NCI-H2029 (cell line): ENCODE measurements at regions not wholly inside any gene's neighbourhood (a gene's known extent, or its start where the extent isn't known, plus 50 kb on each side); places are given as distances from the start of the nearest gene placed in this dataset.
"Not testable (repeated sequence)": the region's sequence is repeated elsewhere in the genome, so short reads cannot be mapped to it uniquely, and the experiment has no call there.

Source experiments
- DNase-seq: peaks from one replicate; lab custom pipeline; 2025; lab: John Stamatoyannopoulos, UW

DNA sequence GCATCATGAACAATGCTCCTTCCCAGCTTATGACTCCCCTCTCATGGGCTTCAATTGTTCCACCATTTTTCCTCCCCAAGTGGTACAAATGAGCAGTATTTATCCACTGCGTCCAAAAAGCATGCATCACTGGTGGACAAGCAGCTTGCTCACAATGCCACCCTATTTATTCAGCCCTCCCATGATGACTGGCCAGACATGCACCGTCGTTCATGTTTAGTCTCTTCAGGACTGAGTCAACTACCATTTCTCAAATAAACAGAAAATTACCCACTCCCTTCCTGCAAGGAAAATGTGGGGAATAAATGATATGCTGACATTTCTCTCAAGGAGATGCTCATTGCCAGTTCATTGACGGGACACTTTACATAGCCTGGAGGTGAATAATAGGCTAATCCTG lies 300.4 kb downstream of the C6orf118 start:
- DNase-seq = no peak

- no peak for DNase-seq
Observed at GRCh38 chr6:165002866-165003265, 306.5 kb downstream of the C6orf118 start.

- DNase-seq = no peak
Observed at GRCh38 chr6:165002358-165002757, 307.0 kb downstream of the C6orf118 start.

- no peak for DNase-seq
Observed at GRCh38 chr6:165001502-165002157, 307.8 kb downstream of the C6orf118 start.

DNA sequence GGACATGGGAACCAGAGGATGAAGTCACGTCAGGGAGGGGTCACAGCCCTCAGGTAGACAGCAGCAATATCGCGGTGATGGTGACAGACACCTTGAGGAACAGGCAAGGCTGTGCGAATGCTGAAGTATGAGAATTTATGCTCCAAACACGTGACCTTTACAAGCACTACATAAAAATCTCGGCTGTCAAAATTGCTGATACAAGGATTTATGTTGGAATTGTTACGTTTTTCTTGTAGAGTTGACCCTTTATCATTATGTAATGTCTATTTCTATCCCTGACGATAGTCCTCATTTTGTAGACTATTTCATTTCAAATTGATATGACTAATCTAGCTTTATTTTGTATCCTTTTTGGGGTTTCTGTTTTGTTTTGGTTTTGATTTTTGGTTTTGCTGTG lies 311.1 kb downstream of the C6orf118 start:
- DNase-seq = no peak

GRCh38 chr6:164996838-164997237 lies 312.6 kb downstream of the C6orf118 start:
- DNase-seq = no peak

DNA sequence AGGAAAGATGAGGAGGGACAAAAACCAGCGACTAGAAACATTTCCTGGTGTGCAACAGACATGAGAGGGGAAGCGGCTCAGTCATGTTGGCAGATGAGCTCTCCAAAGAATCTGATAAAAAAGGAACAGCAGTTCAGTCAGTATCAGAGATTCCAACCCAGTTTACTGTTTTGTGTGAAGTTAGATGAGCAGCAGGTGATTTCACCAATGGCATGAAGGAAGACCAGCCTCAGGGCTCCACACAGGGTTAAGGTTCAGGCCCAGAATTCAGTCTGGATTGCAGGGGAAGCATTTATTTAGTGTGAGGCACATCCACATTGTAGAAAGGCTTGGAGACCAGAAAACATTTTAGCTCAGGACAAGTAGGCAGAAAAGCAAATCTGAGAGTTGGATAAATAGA lies 317.8 kb downstream of the C6orf118 start:
- DNase-seq = no peak

DNA sequence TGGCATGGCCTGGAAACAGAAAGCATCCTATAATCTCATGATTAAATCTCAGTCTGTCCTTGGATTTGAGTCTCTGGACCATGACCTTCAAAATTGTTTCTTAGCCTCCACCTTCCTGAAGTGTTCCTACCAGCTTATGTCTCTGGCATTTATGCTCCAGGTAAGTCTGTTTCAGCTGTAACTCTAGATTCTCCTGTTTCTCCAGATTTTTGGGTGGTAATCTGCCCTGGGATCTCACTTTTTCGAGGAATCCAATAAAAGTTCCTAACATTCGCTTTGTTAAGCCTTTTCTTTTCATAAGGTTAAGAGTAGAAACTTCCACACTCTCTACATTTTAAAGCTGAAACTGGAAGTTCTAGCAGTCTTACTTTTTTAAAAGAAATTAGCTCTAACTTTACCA lies 318.5 kb downstream of the C6orf118 start:
- DNase-seq = no peak

GRCh38 chr6:164982389-164982788 lies 327.0 kb downstream of the C6orf118 start:
- no peak for DNase-seq

- DNase-seq = no peak
Observed at GRCh38 chr6:164967102-164967501, 342.3 kb downstream of the C6orf118 start.

DNA sequence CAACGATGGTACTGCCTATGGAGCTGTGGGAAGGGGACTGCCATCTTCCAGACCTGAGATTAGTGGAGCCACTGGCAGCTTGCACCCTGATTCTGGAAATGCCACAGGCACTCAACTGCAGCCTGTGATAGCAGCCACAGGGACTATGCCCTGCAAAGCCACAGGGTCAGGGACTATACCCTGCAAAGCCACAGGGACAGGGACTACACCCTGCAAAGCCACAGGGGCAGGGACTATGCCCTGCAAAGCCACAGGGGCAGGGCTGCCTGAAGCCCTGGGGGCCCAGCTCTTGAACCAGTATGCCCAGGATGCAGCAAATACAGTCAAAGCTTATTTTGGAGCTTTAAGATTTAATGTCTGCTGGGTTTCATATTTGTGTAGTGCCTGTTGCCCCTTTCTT lies 346.6 kb downstream of the C6orf118 start:
- DNase-seq = no peak

- DNase-seq = no peak
Observed at GRCh38 chr6:164947164-164947563, 362.2 kb downstream of the C6orf118 start.

DNA sequence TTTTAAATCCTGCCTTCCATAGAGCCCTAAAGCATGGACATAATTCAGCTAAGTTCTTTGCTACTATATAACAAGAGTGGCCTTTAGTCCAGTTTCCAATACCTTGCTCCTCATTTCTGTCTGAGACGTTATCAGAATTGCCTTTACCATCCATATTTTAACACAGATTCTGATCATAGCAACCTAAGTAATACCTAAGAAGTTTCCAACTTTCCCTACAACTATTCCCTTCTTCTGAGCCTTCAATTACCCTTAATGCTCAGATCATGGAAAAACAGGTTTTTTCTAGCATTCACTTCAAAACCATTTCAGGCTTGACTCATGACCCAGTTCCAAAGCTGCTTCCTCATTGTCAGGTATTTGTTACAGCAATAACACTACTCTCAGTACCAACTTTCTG lies 367.1 kb downstream of the C6orf118 start:
- no peak for DNase-seq

- DNase-seq = not testable (repeated sequence)
Observed at GRCh38 chr6:164933238-164933794, 376.1 kb downstream of the C6orf118 start.

GRCh38 chr6:164929408-164929977 lies 379.9 kb downstream of the C6orf118 start:
- DNase-seq = no peak

GRCh38 chr6:164928728-164929407 lies 380.5 kb downstream of the C6orf118 start:
- no peak for DNase-seq

GRCh38 chr6:164928057-164928727 lies 381.2 kb downstream of the C6orf118 start:
- no peak for DNase-seq

DNA sequence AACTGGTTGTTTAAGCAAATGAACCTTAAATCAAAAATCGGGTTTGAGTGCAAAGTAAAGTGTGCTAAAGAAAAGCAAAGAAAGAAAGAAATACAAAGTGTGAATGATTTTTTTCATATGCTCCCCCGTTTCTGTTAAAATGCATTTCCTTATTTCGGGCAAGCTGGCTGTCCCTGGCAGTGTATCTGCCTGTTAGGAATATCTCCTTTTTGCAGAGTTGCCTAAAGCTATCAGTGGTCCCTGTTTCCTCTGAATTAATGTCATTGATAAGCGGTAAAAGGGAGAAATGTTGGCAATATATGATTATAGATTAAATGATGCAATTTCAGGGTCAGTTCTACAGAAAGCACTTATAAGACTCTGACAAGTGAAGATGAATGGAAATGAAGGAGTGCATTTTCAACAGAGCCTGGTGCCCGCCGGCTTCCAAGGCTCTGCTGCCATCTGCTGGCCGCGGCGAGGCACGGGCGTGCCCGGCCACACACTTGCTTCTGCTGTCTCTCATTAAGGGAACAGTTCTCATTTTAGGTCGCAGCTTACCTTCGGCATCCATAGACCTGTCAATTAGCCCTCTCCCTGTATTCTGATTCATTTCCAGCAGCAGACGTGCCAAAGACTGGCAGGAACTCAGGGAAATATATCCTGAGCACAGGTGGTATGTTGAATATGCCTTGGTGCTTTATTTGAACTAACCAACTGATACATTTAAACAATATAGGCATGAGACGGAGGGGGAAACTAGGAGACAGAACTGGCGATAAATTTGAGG lies 381.9 kb downstream of the C6orf118 start:
- peak; percentile 32 for DNase-seq

GRCh38 chr6:164926686-164927085 lies 382.7 kb downstream of the C6orf118 start:
- DNase-seq = no peak

DNA sequence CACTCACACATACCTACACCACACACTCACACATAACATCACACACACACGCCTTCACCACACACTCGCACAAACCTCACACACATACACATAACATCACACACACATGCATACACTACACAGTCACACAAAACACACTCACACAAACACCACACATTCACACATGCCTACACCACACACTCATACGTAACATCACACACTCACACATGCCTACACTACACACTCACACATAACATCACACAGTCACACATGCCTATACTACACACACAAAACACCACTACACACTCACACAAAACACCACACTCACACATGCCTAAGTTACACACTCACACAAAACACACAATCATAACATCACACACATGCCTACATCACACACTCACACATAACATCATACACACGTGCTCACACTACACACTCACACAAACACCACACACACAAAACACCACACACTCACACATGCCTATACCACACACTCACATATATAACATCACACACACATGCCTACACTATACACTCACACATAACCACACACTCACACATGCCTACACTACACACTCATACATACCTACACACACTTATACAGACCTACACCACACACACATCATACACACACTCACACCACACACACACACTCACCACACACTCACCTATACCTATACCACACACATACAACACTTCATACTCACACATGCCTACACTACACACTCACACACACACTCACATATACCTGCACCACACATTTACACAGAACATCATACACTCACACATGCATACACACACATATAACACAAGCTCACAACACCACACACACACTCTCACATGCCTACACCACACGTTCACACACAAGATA lies 383.5 kb downstream of the C6orf118 start:
- no peak for DNase-seq

- peak; percentile 44 for DNase-seq
Observed at GRCh38 chr6:164924674-164925073, 384.7 kb downstream of the C6orf118 start.
